GM18867 (cell line): ENCODE measurements at regions not wholly inside any gene's neighbourhood (a gene's known extent, or its start where the extent isn't known, plus 50 kb on each side); places are given as distances from the start of the nearest gene placed in this dataset.

Experiments
- ATAC-seq: cut with Tn5 transposase; IDR thresholded peaks from one replicate; pipeline ENCODE4 v1.9.1; 2021; ENCODE audit warnings: mild to moderate bottlenecking, moderate library complexity; ENCODE audit not compliant: unreplicated experiment

GRCh38 chr11:86193297-86194095 lies 51.1 kb upstream of the EED start:
- ATAC-seq, result peak; percentile 94

- peak; percentile 32 for ATAC-seq
Observed at GRCh38 chr11:86192519-86193257, 51.9 kb upstream of the EED start.

- ATAC-seq, result no peak
Observed at GRCh38 chr11:86191874-86192273, 52.7 kb upstream of the EED start.

DNA sequence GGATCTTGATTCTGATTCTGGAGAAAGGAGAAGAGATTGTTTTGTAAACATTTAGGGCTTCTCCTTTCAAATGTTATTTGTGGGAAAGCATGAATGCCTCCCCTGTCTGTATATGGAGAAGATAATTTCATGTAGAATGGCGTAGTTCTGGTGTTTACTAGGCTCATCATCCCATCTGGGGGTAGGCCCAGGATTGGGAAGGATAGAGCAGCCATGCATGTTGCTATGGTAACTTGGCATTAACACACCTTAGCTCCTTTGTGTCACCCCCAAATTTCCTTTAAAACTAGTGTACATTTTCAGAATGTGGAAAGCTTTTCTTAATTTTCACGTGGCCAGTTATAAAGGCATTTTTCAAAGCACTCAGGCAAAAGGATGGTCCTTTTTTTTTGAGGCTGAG lies 57.5 kb upstream of the EED start:
- ATAC-seq, result no peak

DNA sequence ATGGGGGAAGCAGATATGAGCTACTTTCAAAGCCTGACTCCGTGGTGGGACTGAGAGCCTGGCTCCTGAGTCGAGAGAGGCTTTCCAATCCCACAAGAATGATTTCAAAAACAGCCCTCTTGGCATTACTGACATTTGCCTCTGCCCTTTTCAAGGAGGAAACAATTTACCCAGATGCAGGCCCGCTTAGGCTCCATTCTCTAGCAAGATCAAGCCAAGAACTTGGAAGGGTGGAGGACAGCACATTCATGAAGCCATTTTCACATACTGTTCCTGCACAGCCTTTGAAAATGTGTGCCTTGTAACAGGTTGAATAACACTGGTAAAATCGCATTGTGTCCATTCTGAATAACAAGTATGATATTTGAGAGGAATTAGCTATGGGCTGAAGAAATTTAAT lies 58.2 kb upstream of the EED start:
- no peak for ATAC-seq

GRCh38 chr11:86185381-86185750 lies 59.2 kb upstream of the EED start:
- no peak for ATAC-seq

- ATAC-seq, result no peak
Observed at GRCh38 chr11:86184728-86185380, 59.7 kb upstream of the EED start.

GRCh38 chr11:86183694-86184093 lies 60.9 kb upstream of the EED start:
- ATAC-seq, result no peak

- peak; percentile 85 for ATAC-seq
Observed at GRCh38 chr11:86182976-86183584, 61.5 kb upstream of the EED start.

DNA sequence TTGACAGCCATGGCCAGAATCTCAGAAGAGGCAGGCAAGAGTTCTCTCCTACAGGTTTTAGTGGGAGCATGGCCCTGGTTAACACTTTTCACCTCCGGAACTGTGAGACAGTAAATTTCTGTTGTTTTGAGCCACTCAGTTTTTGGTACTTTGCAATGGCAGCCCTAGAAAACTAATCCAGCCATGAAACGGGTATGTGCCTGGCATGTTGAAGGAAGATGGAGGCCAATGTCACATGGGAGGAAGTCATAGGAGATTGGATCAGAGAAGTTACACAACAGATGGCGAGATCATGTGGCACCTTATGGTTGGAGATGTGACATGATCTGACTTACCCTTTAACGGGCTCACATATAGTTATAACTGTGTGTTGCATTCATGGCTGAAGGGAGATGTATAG lies 63.2 kb upstream of the EED start:
- no peak for ATAC-seq

GRCh38 chr11:86180851-86181250 lies 63.7 kb upstream of the EED start:
- no peak for ATAC-seq

- no peak for ATAC-seq
Observed at GRCh38 chr11:86180423-86180822, 64.1 kb upstream of the EED start.

GRCh38 chr11:86179646-86180064 lies 64.9 kb upstream of the EED start:
- ATAC-seq, result no peak

- no peak for ATAC-seq
Observed at GRCh38 chr11:86177302-86177701, 67.3 kb upstream of the EED start.

DNA sequence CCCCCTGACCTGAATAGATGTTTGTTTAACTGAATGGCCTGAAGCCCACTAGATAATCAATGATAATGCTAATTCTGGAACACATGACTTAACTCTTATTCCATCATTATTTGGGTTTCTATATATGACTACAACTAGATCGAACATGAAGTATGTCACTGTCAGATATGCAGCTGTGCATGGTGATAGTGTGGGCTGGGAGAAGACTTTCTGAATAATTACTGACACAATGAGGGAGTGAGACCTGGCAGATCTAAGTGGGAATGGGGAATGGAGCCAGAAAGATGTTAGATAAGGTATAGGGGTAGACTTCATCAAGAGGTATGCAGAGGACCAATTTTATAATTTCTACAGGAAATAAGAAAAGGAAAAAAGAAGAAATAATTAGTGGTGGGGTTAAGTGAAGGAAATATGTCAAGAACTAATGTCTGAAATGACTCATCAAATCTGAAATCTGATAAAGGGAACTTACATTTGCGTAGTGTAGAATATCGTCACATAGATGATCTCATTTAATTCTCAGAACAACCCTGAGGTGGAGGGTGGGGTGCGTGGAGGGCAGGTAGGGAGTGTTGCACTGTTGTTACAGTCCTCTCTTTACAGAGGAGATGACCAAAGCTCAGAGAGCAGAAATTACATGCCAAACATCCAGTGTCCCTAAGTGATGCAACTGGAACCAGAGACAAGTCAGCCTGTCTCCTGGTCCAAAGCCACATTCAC lies 68.2 kb upstream of the EED start:
- ATAC-seq, result peak; percentile 81

DNA sequence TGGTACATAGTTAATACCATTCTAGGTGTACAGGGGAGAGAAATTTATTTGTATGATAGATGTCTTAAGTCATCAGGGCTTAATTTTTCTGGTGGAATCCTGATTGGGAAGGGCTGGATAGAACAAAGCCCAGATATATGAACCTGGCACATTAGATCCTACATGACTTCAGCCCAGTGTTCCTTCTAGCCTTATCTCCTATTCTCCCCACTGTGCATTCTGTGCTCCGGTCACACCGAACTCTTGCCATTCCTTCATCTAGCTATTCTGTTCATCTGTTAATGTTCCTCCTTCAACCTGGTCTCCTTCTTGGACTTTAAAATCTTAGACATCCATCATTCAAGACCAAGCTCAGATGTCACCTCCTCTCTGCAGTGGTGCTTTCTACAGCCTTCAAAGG lies 68.9 kb upstream of the EED start:
- no peak for ATAC-seq

GRCh38 chr11:86175191-86175590 lies 69.4 kb upstream of the EED start:
- ATAC-seq, result no peak

- ATAC-seq, result no peak
Observed at GRCh38 chr11:86174101-86175046, 70.2 kb upstream of the EED start.

DNA sequence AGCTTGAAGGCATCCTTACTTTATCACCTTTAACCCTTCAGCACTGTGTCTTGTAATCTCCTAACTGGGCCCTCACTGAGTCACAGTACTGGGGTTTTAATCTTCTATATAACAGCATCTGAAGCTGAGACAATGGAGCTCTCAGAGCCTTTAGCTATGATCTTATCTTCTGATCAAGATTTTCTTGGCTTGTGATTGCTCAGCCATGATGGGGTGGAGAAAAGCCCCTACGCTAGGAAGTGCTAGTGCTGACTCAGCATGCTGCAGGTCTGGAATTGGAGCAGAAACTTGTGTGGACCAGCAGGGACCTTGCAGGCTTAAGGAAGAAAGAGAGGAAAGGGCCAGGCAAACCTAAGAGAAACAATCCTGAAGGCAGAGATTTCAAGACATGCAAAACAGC lies 71.7 kb upstream of the EED start:
- no peak for ATAC-seq

DNA sequence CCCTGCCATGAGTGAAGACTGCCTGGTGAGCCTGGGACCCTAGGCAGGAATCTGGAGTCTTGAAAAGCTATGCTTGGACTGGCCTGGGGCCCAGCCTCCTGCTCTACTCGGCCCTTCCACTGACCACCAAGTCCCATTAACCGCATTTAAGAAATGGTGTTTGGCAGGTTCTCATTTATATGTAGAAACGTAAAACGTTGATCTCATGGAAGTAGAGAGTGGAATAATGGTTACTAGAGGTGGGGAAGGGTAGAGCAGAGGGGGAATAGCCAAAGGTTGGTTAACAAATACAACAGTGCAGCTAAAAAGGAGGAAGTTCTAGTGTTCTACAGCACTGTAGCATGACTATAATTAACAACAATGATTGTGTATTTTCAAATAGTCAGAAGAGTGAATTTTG lies 72.9 kb upstream of the EED start:
- no peak for ATAC-seq
